Hepatocyte (in vitro differentiated cells): ENCODE measurements at regions not wholly inside any gene's neighbourhood (a gene's known extent, or its start where the extent isn't known, plus 50 kb on each side); places are given as distances from the start of the nearest gene placed in this dataset. TPM values are rescaled to one million over a fixed set of nuclear protein-coding genes. Genes with fewer than 3 reads are reported as not detected.

ENCODE experiments used
- small RNA-seq: library from RNA; depleted of rRNA; stranded (forward); fragments of <200 nt; gene quantifications from one replicate; pipeline ENCODE3, GENCODE V24; 2014

Small RNA genes in the stretch of these regions (small RNA-seq; reads per million reads assigned to genes)
- gene ENPP7P3: not detected
- gene SNRPCP8: not detected
